GM18858 (cell line): ENCODE measurements at regions not wholly inside any gene's neighbourhood (a gene's known extent, or its start where the extent isn't known, plus 50 kb on each side); places are given as distances from the start of the nearest gene placed in this dataset.
"Not testable (repeated sequence)": the region's sequence is repeated elsewhere in the genome, so short reads cannot be mapped to it uniquely, and the experiment has no call there.

Experiments used
- ATAC-seq: cut with Tn5 transposase; IDR thresholded peaks from one replicate; pipeline ENCODE4 v1.9.1; 2021; ENCODE audit not compliant: unreplicated experiment

GRCh38 chr10:130498934-130499333, 362.7 kb downstream of the GLRX3 start:
- no peak for ATAC-seq

- no peak for ATAC-seq
Observed at GRCh38 chr10:130499541-130499940, 363.4 kb downstream of the GLRX3 start.

GRCh38 chr10:130500261-130501000, 364.2 kb downstream of the GLRX3 start:
- ATAC-seq: no peak

- ATAC-seq: no peak
Observed at GRCh38 chr10:130507461-130507860, 371.3 kb downstream of the GLRX3 start.

GRCh38 chr10:130509881-130510689, 373.9 kb downstream of the GLRX3 start:
- no peak for ATAC-seq

- ATAC-seq: no peak
Observed at GRCh38 chr10:130510755-130511154, 374.6 kb downstream of the GLRX3 start.

- no peak for ATAC-seq
Observed at GRCh38 chr10:130511766-130512165, 375.6 kb downstream of the GLRX3 start.

- no peak for ATAC-seq
Observed at GRCh38 chr10:130512936-130513335, 376.7 kb downstream of the GLRX3 start.

- ATAC-seq: no peak
Observed at GRCh38 chr10:130513686-130514476, 377.7 kb downstream of the GLRX3 start.

GRCh38 chr10:130515670-130516069, 379.5 kb downstream of the GLRX3 start:
- no peak for ATAC-seq

GRCh38 chr10:130516141-130516735, 380.0 kb downstream of the GLRX3 start:
- ATAC-seq: no peak

GRCh38 chr10:130518921-130519320, 382.7 kb downstream of the GLRX3 start:
- ATAC-seq: not testable (repeated sequence)

- ATAC-seq: no peak
Observed at GRCh38 chr10:130519791-130520190, 383.6 kb downstream of the GLRX3 start.

GRCh38 chr10:130531312-130531711, 395.1 kb downstream of the GLRX3 start:
- no peak for ATAC-seq

GRCh38 chr10:130541090-130541489, 404.9 kb downstream of the GLRX3 start:
- no peak for ATAC-seq

GRCh38 chr10:130542761-130543160, 406.6 kb downstream of the GLRX3 start:
- no peak for ATAC-seq

GRCh38 chr10:130543794-130544193, 407.6 kb downstream of the GLRX3 start:
- no peak for ATAC-seq

GRCh38 chr10:130545122-130545521, 408.9 kb downstream of the GLRX3 start:
- ATAC-seq: no peak

- no peak for ATAC-seq
Observed at GRCh38 chr10:130545697-130546096, 409.5 kb downstream of the GLRX3 start.

- no peak for ATAC-seq
Observed at GRCh38 chr10:130546841-130547240, 410.6 kb downstream of the GLRX3 start.

GRCh38 chr10:130547368-130547767, 411.2 kb downstream of the GLRX3 start:
- ATAC-seq: no peak
